NT2/D1 (cell line): ENCODE measurements at regions not wholly inside any gene's neighbourhood (a gene's known extent, or its start where the extent isn't known, plus 50 kb on each side); places are given as distances from the start of the nearest gene placed in this dataset.

Experiments
- SUZ12 ChIP-seq: IDR thresholded peaks from 2 replicates; pipeline ENCODE4 v1.6.1; 2011; ENCODE audit not compliant: insufficient read length, insufficient read depth; ENCODE audit errors: extremely low read depth
- YY1 ChIP-seq: IDR thresholded peaks from 2 replicates; pipeline ENCODE4 v1.6.1; 2011; ENCODE audit not compliant: insufficient read length, insufficient read depth

DNA sequence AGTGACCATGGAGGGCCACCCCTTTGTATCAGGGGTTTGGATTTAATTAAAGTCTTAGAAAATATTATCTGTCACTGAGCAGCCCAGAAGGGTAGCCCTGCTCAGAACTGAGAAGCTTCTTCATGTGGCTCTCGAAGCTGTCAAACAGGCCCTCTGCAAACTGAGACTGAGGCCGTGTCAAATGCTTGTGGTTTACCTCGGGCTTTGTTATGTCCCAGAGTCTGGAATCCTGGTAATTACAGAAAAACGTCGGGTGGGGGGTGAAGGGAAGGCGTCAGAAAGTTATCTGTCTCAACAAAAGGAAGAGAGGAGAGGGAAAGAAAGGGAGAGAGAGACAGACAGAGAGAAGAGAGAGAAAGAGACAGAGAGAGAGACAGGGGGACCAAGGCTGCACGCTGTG lies 200.8 kb downstream of the BMP7 start:
- TF ChIP-seq YY1, result no peak
- TF ChIP-seq SUZ12, result no peak
